Astrocyte of the spinal cord (primary cell): ENCODE measurements at regions not wholly inside any gene's neighbourhood (a gene's known extent, or its start where the extent isn't known, plus 50 kb on each side); places are given as distances from the start of the nearest gene placed in this dataset.

Source experiments
- DNase-seq: peaks from one replicate; pipeline ENCODE4 v3.0.0; 2011; ENCODE audit warnings: low read depth, low spot score
- H3K4me3 ChIP-seq: 2 replicates; pipeline ENCODE4 v1.5.1; 2011; ENCODE audit warnings: low read depth, mild to moderate bottlenecking, low read length, moderate library complexity
- in situ Hi-C: cut with HindIII; loops from 2 replicates; pipeline ENCODE4 v1.10.0; 2017; ENCODE audit warnings: low sequenced_read_pairs
- TF ChIP-seq, protein P1 (sequence below): IDR thresholded peaks from 2 replicates; pipeline ENCODE4 v1.5.1; 2012; ENCODE audit warnings: low read depth, mild to moderate bottlenecking, low read length, inconsistent platforms

DNA sequence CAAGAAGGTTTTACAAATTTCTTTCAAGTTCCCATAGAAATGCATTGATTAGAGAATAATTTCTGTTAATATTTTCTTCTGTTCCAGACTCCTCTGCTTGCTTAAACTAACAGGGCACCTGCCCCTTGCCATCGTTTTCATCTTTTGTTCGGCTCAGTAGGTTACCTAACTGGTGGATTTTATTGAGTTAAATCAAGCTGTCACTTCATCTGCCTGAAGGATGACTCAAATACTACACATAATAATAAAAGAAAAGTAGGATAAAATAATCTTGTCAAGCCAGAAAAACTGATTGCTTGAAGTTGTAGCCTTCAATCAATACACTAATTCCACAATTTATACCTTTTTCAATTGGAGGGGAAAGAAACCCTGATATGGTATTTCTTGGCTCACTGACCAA is 234.0 kb downstream of the NR4A2 start:
- DNase-seq, result no peak
- H3K4me3 ChIP-seq, result no peak overlapping the region
- in situ Hi-C loops, result no loop called here
- TF ChIP-seq, protein P1, sequence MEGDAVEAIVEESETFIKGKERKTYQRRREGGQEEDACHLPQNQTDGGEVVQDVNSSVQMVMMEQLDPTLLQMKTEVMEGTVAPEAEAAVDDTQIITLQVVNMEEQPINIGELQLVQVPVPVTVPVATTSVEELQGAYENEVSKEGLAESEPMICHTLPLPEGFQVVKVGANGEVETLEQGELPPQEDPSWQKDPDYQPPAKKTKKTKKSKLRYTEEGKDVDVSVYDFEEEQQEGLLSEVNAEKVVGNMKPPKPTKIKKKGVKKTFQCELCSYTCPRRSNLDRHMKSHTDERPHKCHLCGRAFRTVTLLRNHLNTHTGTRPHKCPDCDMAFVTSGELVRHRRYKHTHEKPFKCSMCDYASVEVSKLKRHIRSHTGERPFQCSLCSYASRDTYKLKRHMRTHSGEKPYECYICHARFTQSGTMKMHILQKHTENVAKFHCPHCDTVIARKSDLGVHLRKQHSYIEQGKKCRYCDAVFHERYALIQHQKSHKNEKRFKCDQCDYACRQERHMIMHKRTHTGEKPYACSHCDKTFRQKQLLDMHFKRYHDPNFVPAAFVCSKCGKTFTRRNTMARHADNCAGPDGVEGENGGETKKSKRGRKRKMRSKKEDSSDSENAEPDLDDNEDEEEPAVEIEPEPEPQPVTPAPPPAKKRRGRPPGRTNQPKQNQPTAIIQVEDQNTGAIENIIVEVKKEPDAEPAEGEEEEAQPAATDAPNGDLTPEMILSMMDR, result no peak

DNA sequence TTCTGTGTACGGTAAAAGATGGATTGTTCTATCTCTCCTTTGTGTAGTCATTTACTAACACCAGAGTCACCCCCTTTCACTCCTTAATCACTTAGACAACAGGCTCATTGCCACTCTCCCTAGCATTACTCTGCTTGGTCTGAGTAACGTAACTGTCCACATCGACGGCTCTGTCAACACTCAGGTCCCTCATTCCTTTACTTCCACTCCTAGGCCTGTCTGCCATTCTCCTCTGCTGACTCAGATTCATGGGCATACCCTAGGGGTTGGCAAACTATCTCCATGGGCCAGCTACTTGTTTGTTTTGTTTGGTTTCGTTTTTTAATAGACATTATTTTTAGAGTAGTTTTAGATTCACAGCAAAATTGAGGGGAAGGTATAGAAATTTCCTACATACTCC is 243.9 kb downstream of the NR4A2 start:
- in situ Hi-C loops, result no loop called here
- no peak overlapping the region for H3K4me3 ChIP-seq
- TF ChIP-seq, protein P1, result no peak
- DNase-seq, result no peak

DNA sequence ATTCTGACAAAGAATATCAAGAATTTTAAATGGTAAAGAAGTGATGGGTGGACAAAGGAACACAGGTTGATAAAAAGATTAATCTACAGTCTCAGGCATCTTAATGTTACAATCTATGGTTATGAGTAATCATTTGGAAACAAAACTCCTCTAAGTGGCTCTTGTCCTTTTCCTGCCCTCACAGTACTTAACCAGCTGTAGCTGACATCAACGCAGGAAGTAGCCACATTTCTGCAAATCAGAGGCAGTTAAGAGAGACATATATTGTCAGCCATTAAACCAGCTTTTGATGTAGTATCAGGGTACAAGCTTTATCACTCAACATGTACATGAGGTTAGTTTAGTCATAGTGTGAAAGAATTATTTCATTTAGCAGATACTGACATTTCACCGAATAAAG is 244.6 kb downstream of the NR4A2 start:
- peak; percentile 21 for DNase-seq
- TF ChIP-seq, protein P1, result no peak

DNA sequence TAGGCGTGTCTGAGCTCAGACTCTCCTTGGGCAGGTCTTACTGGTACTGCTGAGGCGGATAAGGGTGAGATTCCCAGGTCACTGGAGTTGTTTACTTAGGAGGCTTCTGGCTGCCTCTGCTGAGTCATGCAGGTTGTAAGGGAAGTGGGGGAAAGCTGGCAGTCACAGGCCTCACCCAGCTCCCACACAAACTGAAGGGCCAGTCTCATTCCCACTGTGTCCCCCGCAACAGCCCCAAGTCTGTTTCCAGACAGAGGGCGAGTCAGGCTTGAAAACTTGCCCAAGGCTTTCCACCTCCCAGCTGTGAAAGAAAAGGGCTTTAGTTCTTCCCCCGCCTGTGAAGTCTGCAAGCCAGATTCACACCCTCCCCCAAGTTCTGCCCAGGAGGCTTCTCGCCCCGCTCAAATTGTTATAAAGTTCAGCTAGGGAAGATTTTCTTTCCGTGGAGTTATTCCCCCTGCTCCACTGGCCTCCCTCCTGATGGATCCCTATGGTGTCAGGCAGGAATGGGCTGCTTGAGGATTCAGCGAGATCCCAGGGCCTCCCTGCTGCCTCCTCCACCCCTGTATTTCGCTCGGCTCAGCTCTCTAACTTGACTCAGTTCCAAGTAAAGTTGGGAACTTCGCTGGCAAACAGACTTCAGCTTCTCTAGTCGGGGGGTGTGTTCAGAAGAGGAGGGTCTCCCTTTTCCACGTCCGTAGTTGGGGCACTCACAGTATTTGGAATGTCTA is 248.6 kb downstream of the NR4A2 start:
- in situ Hi-C loops, result no loop called here
- DNase-seq, result peak; percentile 6
- TF ChIP-seq, protein P1, result no peak

More for the DNA sequence above, 244.6 kb downstream of the NR4A2 start:
- in situ Hi-C loops, result no loop called here
- H3K4me3 ChIP-seq, result no peak overlapping the region

DNA sequence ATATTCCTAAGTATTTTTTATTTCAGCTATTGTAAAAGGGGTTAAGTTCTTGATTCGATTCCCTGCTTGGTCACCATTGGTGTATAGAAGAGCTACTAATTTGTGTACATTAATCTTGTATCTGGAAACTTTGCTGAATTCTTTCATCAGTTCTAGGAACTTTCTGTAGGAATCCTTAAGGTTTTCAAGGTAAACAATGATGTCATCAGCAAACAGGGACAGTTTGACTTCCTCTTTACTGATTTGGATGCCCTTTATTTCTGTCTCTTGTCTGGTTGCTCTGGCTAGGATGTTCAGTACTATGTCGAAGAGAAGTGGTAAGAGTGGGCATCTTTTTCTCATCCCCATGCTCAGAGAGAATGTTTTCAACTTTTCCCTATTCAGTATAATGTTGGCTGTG is 252.7 kb downstream of the NR4A2 start:
- no peak for DNase-seq
- H3K4me3 ChIP-seq, result no peak overlapping the region
- in situ Hi-C loops, result no loop called here
- TF ChIP-seq, protein P1, result no peak

More for the DNA sequence above, 248.6 kb downstream of the NR4A2 start:
- no peak overlapping the region for H3K4me3 ChIP-seq

DNA sequence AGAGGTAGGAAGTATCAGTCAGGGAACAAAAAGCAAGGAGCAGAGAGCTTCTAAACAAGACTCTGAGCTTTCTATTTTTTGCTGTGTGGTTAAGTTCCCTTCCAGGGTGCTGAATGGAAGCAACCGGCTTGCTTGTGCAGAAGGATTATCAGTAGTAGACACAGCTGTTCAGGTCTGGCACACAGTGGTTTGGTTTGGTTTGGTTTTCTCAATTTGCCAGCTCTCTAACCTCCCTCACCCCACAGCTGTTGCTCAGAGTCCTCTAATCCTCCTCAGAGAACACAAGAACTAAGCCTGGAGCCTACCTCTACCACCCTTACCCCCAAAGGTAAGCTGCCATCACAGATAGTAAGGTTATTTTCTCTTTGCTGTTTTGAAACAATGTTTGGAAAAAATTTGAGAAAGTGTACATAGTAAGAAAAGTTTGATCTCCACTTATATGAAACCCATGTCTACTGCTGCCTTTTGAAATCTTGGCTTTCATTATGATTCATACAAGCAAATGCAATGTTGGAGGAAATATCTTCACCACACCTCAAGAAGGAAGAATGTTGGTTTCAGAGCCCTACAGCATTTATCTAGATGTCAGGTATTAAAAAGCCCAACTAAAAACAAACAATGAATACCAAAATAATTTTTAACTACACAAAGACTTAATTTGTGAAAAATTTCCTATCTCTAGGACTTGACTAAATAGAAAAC is 255.3 kb downstream of the NR4A2 start:
- in situ Hi-C loops, result no loop called here
- TF ChIP-seq, protein P1, result no peak
- no peak overlapping the region for H3K4me3 ChIP-seq
- peak; percentile 18 for DNase-seq
